ENCODE measurements at regions not wholly inside any gene's neighbourhood (a gene's known extent, or its start where the extent isn't known, plus 50 kb on each side); places are given as distances from the start of the nearest gene placed in this dataset.
"Not testable (repeated sequence)": the region's sequence is repeated elsewhere in the genome, so short reads cannot be mapped to it uniquely, and the experiment has no call there.

DNA sequence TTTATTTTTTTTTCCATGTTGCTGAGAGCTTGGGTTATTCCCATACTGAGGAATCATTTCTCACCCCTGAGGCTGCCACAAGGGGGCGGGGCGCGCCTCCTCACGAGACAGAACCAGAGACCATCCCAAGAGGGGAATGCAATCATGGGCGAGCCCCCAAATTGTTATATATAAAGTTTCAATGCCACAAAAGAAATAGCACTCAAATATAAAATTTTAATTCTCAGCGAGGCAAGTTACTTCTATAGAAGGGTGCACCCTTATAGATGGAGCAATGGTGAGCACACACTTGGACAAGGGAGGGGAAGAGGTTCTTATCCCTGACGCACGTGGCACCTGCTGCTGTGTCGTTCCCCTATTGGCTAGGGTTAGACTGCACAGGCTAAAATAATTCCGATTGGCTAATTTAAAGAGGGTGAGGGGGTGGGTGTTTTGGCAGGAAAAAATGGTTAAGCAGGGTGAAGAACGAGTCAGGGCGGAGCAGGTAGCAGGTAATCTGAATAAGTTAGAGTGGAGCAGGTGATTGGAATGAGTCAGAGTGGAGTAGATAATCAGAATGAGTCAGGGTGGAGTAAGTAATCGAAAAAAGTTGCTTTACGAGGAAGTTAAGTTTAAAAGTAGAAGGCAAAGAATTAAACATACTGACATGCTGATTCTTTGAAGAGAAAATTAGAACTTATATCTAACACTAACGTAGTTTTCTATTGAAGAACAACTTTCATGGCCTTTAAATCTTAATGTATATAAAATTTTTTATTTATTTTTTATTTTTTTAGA lies 177.5 kb downstream of the MTCL1 start:
- 70 to 71% methylated on average over 15 of the region's 15 CpGs for WGBS, 2 donors
- Histone ChIP-seq H3K4me1 (no peaks in the 10 kb centered on the region), H3K9me3 (peaks cover 0 to 9% (median 0%) of the 10 kb centered on the region in 3 donors), H3K4me3 (no peak overlapping the region), H3K27me3 (no peaks in the 10 kb centered on the region), H3K36me3 (replicated peaks in 1 of 2; ENCODE audit: insufficient read depth in 1 of 2, low read depth in 2 of 2) (no peaks in the 10 kb centered on the region), H3K27ac (no peak overlapping the region)
- DNase-seq (no peak), ATAC-seq (no peak)
- TF ChIP-seq, protein P1, sequence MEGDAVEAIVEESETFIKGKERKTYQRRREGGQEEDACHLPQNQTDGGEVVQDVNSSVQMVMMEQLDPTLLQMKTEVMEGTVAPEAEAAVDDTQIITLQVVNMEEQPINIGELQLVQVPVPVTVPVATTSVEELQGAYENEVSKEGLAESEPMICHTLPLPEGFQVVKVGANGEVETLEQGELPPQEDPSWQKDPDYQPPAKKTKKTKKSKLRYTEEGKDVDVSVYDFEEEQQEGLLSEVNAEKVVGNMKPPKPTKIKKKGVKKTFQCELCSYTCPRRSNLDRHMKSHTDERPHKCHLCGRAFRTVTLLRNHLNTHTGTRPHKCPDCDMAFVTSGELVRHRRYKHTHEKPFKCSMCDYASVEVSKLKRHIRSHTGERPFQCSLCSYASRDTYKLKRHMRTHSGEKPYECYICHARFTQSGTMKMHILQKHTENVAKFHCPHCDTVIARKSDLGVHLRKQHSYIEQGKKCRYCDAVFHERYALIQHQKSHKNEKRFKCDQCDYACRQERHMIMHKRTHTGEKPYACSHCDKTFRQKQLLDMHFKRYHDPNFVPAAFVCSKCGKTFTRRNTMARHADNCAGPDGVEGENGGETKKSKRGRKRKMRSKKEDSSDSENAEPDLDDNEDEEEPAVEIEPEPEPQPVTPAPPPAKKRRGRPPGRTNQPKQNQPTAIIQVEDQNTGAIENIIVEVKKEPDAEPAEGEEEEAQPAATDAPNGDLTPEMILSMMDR (IDR thresholded peaks at IDR 0.05), result no peak
- no peak for TF ChIP-seq POLR2A (IDR thresholded peaks at IDR 0.05)
- intact Hi-C loops (cut with DNase I), result no loop called here

DNA sequence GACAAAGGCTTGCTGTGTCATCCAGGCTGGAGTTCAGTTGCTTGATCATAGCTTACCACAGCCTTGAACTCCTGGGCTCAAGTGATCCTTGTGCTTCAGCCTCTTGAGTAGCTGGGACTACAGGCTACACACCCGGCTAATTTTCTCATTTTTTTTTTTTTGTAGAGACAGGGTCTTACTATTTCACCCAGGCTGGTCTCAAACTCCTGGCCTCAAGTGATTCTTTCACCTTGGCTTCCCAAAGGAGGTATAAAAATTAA lies 178.0 kb downstream of the MTCL1 start:
- peaks cover 0 to 9% (median 0%) of the 10 kb centered on the region in 3 donors for H3K9me3 ChIP-seq
- H3K27ac ChIP-seq, result no peak overlapping the region
- H3K36me3 ChIP-seq (replicated peaks in 1 of 2; ENCODE audit: insufficient read depth in 1 of 2, low read depth in 2 of 2), result no peaks in the 10 kb centered on the region
- intact Hi-C loops (cut with DNase I), result no loop called here
- ATAC-seq (no peak), DNase-seq (no peak)
- H3K4me1 ChIP-seq, result no peaks in the 10 kb centered on the region
- TF ChIP-seq, protein P1 (IDR thresholded peaks at IDR 0.05), result no peak
- no peak for TF ChIP-seq POLR2A (IDR thresholded peaks at IDR 0.05)
- no peak overlapping the region for H3K4me3 ChIP-seq
- no peaks in the 10 kb centered on the region for H3K27me3 ChIP-seq
- WGBS, 2 donors, result 85 to 100% methylated on average over 1 of the region's 1 CpG

DNA sequence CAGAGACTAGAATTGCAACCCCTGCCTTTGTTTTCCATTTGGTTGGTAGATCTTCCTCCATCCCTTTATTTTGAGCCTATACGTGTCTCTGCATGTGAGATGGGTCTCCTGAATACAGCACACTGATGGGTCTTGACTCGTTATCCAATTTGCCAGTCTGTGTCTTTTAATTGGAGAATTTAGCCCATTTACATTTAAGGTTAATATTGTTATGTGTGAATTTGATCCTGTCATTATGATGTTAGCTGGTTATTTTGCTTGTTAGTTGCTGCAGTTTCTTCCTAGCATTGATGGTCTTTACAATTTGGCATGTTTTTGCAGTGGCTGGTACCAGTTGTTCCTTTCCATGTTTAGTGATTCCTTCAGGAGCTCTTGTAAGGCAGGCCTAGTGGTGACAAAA lies 182.5 kb downstream of the MTCL1 start:
- H3K36me3 ChIP-seq (replicated peaks in 1 of 2; ENCODE audit: insufficient read depth in 1 of 2, low read depth in 2 of 2); ATAC-seq; DNase-seq; H3K4me3 ChIP-seq; H3K27ac ChIP-seq; H3K4me1 ChIP-seq; intact Hi-C loops (cut with DNase I); H3K9me3 ChIP-seq; H3K27me3 ChIP-seq: not testable (repeated sequence)
- 89 to 95% methylated on average over 2 of the region's 2 CpGs for WGBS, 2 donors

DNA sequence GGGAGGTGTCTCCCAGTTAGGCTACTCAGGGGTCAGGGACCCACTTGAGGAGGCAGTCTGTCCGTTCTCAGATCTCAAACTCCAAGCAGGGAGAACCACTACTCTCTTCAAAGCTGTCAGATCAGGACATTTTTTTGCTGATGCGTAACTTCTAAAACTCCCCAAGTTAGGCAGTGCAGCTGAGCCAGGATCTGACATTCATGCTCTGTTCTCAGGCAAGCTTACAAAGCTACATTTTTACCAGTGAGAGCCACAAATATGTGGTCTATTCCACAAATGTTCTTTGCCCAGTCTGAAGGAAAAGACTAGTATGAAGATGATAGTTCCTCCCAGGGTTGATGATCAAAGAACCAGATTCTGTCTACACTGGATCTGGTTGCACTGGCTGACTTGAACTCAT lies 184.1 kb downstream of the MTCL1 start:
- intact Hi-C loops (cut with DNase I), result no loop called here
- no peaks in the 10 kb centered on the region for H3K27me3 ChIP-seq
- H3K4me3 ChIP-seq, result no peak overlapping the region
- TF ChIP-seq, protein P1 (IDR thresholded peaks at IDR 0.05), result no peak
- no peak for TF ChIP-seq POLR2A (IDR thresholded peaks at IDR 0.05)
- H3K4me1 ChIP-seq, result no peaks in the 10 kb centered on the region
- WGBS, 2 donors, result 77 to 86% methylated on average over 1 to 2 of the region's 2 CpGs
- DNase-seq (no peak), ATAC-seq (no peak)
- no peaks in the 10 kb centered on the region for H3K36me3 ChIP-seq (replicated peaks in 1 of 2; ENCODE audit: insufficient read depth in 1 of 2, low read depth in 2 of 2)
- H3K9me3 ChIP-seq, result no peaks in the 10 kb centered on the region
- no peak overlapping the region for H3K27ac ChIP-seq

DNA sequence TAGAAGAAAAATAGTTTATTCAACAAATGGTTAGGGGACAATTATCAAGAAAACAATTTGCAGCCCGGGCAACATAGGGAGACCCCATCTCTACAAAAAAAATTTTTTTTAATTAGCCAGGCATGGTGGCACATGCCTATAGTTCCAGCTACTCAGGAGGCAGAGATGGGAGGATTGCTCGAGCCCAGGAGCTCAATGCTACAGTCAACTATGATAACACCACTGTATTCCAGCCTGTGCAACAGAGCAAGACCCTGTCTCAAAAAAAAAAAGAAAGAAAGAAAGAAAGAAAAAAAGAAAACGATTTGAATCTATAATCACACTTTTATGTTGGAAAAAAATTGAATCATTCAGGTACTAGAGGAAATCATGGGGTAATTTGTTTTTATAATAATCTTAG lies 185.1 kb downstream of the MTCL1 start:
- H3K4me1 ChIP-seq; H3K4me3 ChIP-seq; DNase-seq; H3K9me3 ChIP-seq; intact Hi-C loops (cut with DNase I); ATAC-seq; H3K27me3 ChIP-seq; H3K36me3 ChIP-seq (replicated peaks in 1 of 2; ENCODE audit: insufficient read depth in 1 of 2, low read depth in 2 of 2): not testable (repeated sequence)
- WGBS, 2 donors, result 44 to 52% methylated on average over 3 of the region's 3 CpGs
- peak overlapping the region in 3 of 4 donors; percentile 24 to 78 (median 54) for H3K27ac ChIP-seq

DNA sequence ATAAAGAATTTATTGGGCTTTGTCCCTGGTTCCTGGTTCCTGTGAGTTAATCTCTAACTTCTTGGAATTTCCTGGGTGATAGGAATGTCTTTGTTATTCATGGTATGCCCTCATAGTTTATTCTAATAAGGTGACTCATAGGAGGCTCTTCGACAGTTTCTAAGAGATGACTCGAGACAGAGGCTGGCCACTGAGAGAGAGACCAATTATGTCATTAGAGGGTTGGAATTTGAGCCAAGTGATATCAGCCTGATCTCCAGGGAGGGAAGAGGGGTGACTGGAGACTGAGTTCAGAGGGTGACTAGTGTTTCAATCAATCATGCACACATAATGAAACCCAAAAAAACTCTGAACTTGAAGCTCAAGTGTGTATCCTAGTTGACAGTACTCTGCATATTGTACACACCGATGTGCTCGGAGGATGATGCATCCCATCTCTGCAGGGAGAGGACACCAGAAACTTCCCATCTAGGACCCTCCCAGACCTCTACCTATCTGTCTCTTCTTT lies 185.7 kb downstream of the MTCL1 start:
- H3K27me3 ChIP-seq, result no peaks in the 10 kb centered on the region
- H3K4me3 ChIP-seq, result no peak overlapping the region
- H3K36me3 ChIP-seq (replicated peaks in 1 of 2; ENCODE audit: insufficient read depth in 1 of 2, low read depth in 2 of 2), result no peaks in the 10 kb centered on the region
- TF ChIP-seq POLR2A (IDR thresholded peaks at IDR 0.05), result no peak
- TF ChIP-seq, protein P1 (IDR thresholded peaks at IDR 0.05), result no peak
- H3K9me3 ChIP-seq, result peaks cover 0 to 1% (median 0%) of the 10 kb centered on the region in 3 donors
- ATAC-seq (peak; percentile 98), DNase-seq (peak in 2 of 4 donors; percentile 30 to 41)
- intact Hi-C loops (cut with DNase I), result no loop called here
- H3K4me1 ChIP-seq, result no peaks in the 10 kb centered on the region
- WGBS, 2 donors, result 28 to 38% methylated on average over 4 of the region's 4 CpGs
- H3K27ac ChIP-seq, result peak overlapping the region; percentile 16 to 78 (median 39)
